ENCODE measurements at regions not wholly inside any gene's neighbourhood (a gene's known extent, or its start where the extent isn't known, plus 50 kb on each side); places are given as distances from the start of the nearest gene placed in this dataset.

- Histone ChIP-seq H2BK20ac (ENCODE audit: low read depth, low read length) (no peak overlapping the region), H2AK9ac (replicated peaks; ENCODE audit: low read depth, low read length, poor library complexity) (no peak overlapping the region), H3K79me1 (ENCODE audit: low read depth in 1 of 2, low read length in 2 of 2) (no peaks in the 10 kb centered on the region), H3K4ac (ENCODE audit: low read depth, low read length) (no peak overlapping the region), H3K9ac (ENCODE audit: low read depth, low read length) (no peak overlapping the region), H3K56ac (ENCODE audit: extremely low read depth, insufficient read depth, low read length) (no peak overlapping the region), H2BK15ac (ENCODE audit: low read depth, low read length) (no peak overlapping the region), H2BK120ac (ENCODE audit: low read depth, low read length) (no peak overlapping the region), H2BK5ac (ENCODE audit: low read depth, low read length, poor library complexity, severe bottlenecking) (no peak overlapping the region), H4K5ac (ENCODE audit: low read depth, low read length) (no peak overlapping the region), H2AFZ (replicated peaks; ENCODE audit: low read length, poor library complexity) (no peak overlapping the region), H2AK5ac (ENCODE audit: low read depth, low read length) (no peak overlapping the region), H3K4me2 (ENCODE audit: low read depth, low read length) (no peak overlapping the region), H3K14ac (replicated peaks; ENCODE audit: low read depth, low read length) (no peak overlapping the region), H3K4me1 (ENCODE audit: control insufficient read depth, insufficient read depth, low read length) (no peaks in the 10 kb centered on the region), H3K18ac (ENCODE audit: low read depth, low read length) (no peak overlapping the region), H4K91ac (ENCODE audit: insufficient read depth, low read depth, low read length) (no peak overlapping the region), H3K9me1 (ENCODE audit: insufficient read depth, low read length) (no peaks in the 10 kb centered on the region), H3K9me3 (ENCODE audit: control insufficient read depth, insufficient read depth, low read length) (0 out of 2 replicates have a peak, but pooled peaks cover 2% of the 10 kb centered on the region), H3K36me3 (ENCODE audit: control insufficient read depth, insufficient read depth, low read length) (no peaks in the 10 kb centered on the region), H4K20me1 (ENCODE audit: insufficient read depth, low read length) (no peaks in the 10 kb centered on the region), H4K8ac (ENCODE audit: low read depth in 2 of 2, low read length in 2 of 2) (no peak overlapping the region), H3K4me3 (ENCODE audit: insufficient read depth, low read depth, low read length) (no peak overlapping the region), H3K27me3 (ENCODE audit: control insufficient read depth, insufficient read depth, low read length) (no peaks in the 10 kb centered on the region), H3K27ac (ENCODE audit: insufficient read depth, low read length) (no peak overlapping the region), H3K23ac (ENCODE audit: low read depth, low read length) (no peak overlapping the region)
- WGBS, 2 experiments (ENCODE audit: extremely low coverage in 2 of 2, insufficient read length in 1 of 2) = no CpG with 5 or more reads among the region's 1 CpG
- in situ Hi-C loops (cut with MboI; ENCODE audit: low sequenced_read_pairs) (no loop called here), dilution Hi-C loops (cut with HindIII; ENCODE audit: low sequenced_read_pairs, unreplicated experiment) (no loop called here), intact Hi-C loops (cut with micrococcal nuclease) (no loop called here)
- TF ChIP-seq POLR2A (IDR thresholded peaks at IDR 0.05; ENCODE audit: low read depth, low read length) (no peak), RFX5 (IDR thresholded peaks at IDR 0.05; ENCODE audit: low read depth, low read length) (no peak), BHLHE40 (IDR thresholded peaks at IDR 0.05; ENCODE audit: low read depth, low read length) (no peak), MAZ (IDR thresholded peaks at IDR 0.05; ENCODE audit: borderline replicate concordance, low read depth, low read length) (no peak), RAD21 (IDR thresholded peaks at IDR 0.05; ENCODE audit: low read length) (no peak), CHD1 (IDR thresholded peaks at IDR 0.05; ENCODE audit: low read depth, low read length) (no peak), NFE2L2 (IDR thresholded peaks at IDR 0.05; ENCODE audit: low read depth, low read length) (no peak), SMC3 (IDR thresholded peaks at IDR 0.05; ENCODE audit: low read depth, low read length) (no peak), CEBPB (IDR thresholded peaks at IDR 0.05; ENCODE audit: low read depth, low read length) (no peak), MAFK (IDR thresholded peaks at IDR 0.05; ENCODE audit: low read depth, low read length) (no peak)
- TF ChIP-seq, protein P1, sequence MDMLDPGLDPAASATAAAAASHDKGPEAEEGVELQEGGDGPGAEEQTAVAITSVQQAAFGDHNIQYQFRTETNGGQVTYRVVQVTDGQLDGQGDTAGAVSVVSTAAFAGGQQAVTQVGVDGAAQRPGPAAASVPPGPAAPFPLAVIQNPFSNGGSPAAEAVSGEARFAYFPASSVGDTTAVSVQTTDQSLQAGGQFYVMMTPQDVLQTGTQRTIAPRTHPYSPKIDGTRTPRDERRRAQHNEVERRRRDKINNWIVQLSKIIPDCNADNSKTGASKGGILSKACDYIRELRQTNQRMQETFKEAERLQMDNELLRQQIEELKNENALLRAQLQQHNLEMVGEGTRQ (IDR thresholded peaks at IDR 0.05; ENCODE audit: low read depth, low read length) = no peak
- ATAC-seq (ENCODE audit: low read depth) (no peak), DNase-seq (no peak)
- ChIA-PET POLR2A (ENCODE audit: unreplicated experiment) (no interaction called here), CTCF (no interaction called here)
- no TSS peak for BruUV-seq (replicated peaks)
These were observed 575.5 kb upstream of the ID4 start for GRCh38 chr6:19261642-19262041.

Data from IMR-90 (cell line).